GM12873 (cell line): ENCODE measurements at regions not wholly inside any gene's neighbourhood (a gene's known extent, or its start where the extent isn't known, plus 50 kb on each side); places are given as distances from the start of the nearest gene placed in this dataset.

Experiments
- CTCF ChIP-seq: IDR thresholded peaks from 2 replicates; pipeline ENCODE4 v1.5.1; 2012; ENCODE audit warnings: low read depth, mild to moderate bottlenecking, moderate library complexity, low read length, control low read depth; ENCODE audit not compliant: insufficient read depth; ENCODE audit errors: missing control alignments

DNA sequence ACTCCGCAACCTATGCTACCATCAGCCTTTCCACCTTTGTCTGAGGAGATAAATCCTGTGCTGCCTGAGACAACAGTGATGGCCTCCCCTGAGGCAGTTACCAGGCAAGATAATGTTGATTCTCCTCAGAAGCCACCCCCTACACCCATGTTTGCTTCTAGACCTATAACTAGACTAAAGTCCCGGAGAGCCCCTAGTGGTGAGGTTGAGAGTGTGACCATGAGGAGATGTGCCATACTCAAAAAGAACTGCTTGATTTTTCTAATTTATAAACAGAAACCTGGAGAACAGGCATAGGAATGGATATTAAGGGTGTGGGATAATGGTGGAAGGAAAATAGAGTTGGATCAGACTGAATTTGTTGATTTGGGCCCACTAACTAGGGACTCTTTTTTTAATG, 164.4 kb upstream of the TBX22 start:
- peak; percentile 31 for TF ChIP-seq CTCF

DNA sequence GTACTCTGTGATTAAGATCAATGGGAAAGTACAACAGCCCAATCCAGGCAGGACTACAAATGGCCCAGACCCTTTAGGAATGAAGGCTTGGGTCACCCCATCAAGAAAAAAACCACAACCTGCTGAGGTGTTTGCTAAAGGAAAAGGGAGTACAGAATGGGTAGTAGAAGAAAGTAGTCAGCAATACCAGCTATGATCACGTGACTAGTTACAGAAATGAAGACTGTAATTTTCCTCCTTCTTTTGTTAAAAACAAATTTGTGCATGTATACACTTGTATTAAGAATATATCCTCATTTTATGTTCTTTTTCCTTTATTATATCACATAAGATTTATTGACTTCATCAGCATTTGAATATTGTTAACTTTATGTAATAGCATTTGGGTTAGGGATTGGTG, 160.1 kb upstream of the TBX22 start:
- TF ChIP-seq CTCF, result no peak
